Lung (tissue), 11 donors: ENCODE measurements at regions not wholly inside any gene's neighbourhood (a gene's known extent, or its start where the extent isn't known, plus 50 kb on each side); places are given as distances from the start of the nearest gene placed in this dataset.

Experiments used
- ATAC-seq: fragments of 200-7000 bp; cut with Tn5 transposase; one replicate; pipeline ENCODE4 v1.9.1; 2020; ENCODE audit warnings: moderate number of reproducible peaks; ENCODE audit not compliant: insufficient read depth, low FRiP score
- DNase-seq, 3 donors: peaks; one replicate each; pipeline ENCODE4 v3.0.0-alpha.2; 2013 to 2017
- H3K27ac ChIP-seq, 2 donors: one replicate each; pipeline ENCODE4 v1.5.1; 2013; ENCODE audit warnings: mild to moderate bottlenecking in 2 of 2, moderate library complexity in 2 of 2, control low read depth in 1 of 2, inconsistent platforms in 1 of 2, low read depth in 1 of 2, low read length in 1 of 2
- H3K27me3 ChIP-seq, 3 donors: one replicate each; pipeline ENCODE4 v1.5.1; 2013; ENCODE audit warnings: low read length in 2 of 3; ENCODE audit not compliant: control insufficient read depth in 3 of 3, insufficient read depth in 3 of 3
- H3K36me3 ChIP-seq, 4 donors: one replicate each; pipeline ENCODE4 v1.5.1; 2013; ENCODE audit warnings: low read length in 4 of 4, mild to moderate bottlenecking in 1 of 4, moderate library complexity in 1 of 4; ENCODE audit not compliant: control insufficient read depth in 4 of 4, insufficient read depth in 4 of 4
- H3K4me1 ChIP-seq, 5 donors: one replicate each; pipeline ENCODE4 v1.5.1; 2013; ENCODE audit warnings: low read length in 5 of 5, mild to moderate bottlenecking in 2 of 5, moderate library complexity in 1 of 5; ENCODE audit not compliant: control insufficient read depth in 5 of 5, insufficient read depth in 5 of 5
- H3K4me3 ChIP-seq: one replicate; pipeline ENCODE4 v1.5.1; 2013; ENCODE audit warnings: mild to moderate bottlenecking, control low read depth, moderate library complexity
- H3K9ac ChIP-seq, 2 donors: one replicate each; pipeline ENCODE4 v1.5.1; 2013; ENCODE audit warnings: low read length in 2 of 2, control low read depth in 1 of 2; ENCODE audit not compliant: insufficient read depth in 1 of 2
- H3K9me3 ChIP-seq, 4 donors: one replicate each; pipeline ENCODE4 v1.5.1; 2013; ENCODE audit warnings: low read length in 3 of 4, mild to moderate bottlenecking in 1 of 4, moderate library complexity in 1 of 4; ENCODE audit not compliant: control insufficient read depth in 4 of 4, insufficient read depth in 3 of 4
- CTCF ChIP-seq: IDR thresholded peaks from 2 replicates; pipeline ENCODE4 v1.5.1; 2012; ENCODE audit warnings: mild to moderate bottlenecking; ENCODE audit errors: control extremely low read depth, extremely low read depth
- WGBS, 2 donors: extraction: QIAGEN DNeasy Blood & Tissue Kit; methylation state at CpG; one replicate each; pipeline ENCODE4 v1.1.7; 2013; 5-methylcytosine and 5-hydroxymethylcytosine counted together
- donor health status: control.
- donor health status: control.
- donor health status: Bipolar disorder and iron deficiency.
- donor health status: healthy.
- donor health status: DM: yes; HTN: yes; CAD: no.

GRCh38 chr21:23356905-23357304 is 2250.4 kb downstream of the MRPL39 start:
- no peaks in the 10 kb centered on the region for H3K36me3 ChIP-seq
- TF ChIP-seq CTCF: no peak
- DNase-seq (no peak), ATAC-seq (no peak)
- H3K4me3 ChIP-seq: no peak overlapping the region
- WGBS, 2 donors: 70 to 74% methylated on average over 1 of the region's 1 CpG
- no peaks in the 10 kb centered on the region for H3K4me1 ChIP-seq
- no peak overlapping the region for H3K27ac ChIP-seq
- H3K27me3 ChIP-seq: no peaks in the 10 kb centered on the region
- H3K9me3 ChIP-seq: peaks cover 0 to 3% (median 0%) of the 10 kb centered on the region in 4 donors
- no peak overlapping the region for H3K9ac ChIP-seq

GRCh38 chr21:23316190-23316589 is 2291.1 kb downstream of the MRPL39 start:
- Histone ChIP-seq H3K27me3 (no peaks in the 10 kb centered on the region), H3K27ac (no peak overlapping the region), H3K9me3 (no peaks in the 10 kb centered on the region), H3K9ac (no peak overlapping the region), H3K36me3 (no peaks in the 10 kb centered on the region), H3K4me1 (no peaks in the 10 kb centered on the region), H3K4me3 (no peak overlapping the region)
- no peak for TF ChIP-seq CTCF
- ATAC-seq: no peak
- DNase-seq: no peak

- TF ChIP-seq CTCF: no peak
- ATAC-seq (no peak), DNase-seq (no peak)
- no peak overlapping the region for H3K9ac ChIP-seq
- 34 to 63% methylated on average over 1 of the region's 1 CpG for WGBS, 2 donors
- H3K4me3 ChIP-seq: no peak overlapping the region
- no peaks in the 10 kb centered on the region for H3K9me3 ChIP-seq
- H3K27me3 ChIP-seq: no peaks in the 10 kb centered on the region
- H3K4me1 ChIP-seq: no peaks in the 10 kb centered on the region
- H3K36me3 ChIP-seq: no peaks in the 10 kb centered on the region
- no peak overlapping the region for H3K27ac ChIP-seq
These were observed 2298.5 kb downstream of the MRPL39 start for GRCh38 chr21:23308741-23309140.

- Histone ChIP-seq H3K4me3 (no peak overlapping the region), H3K9ac (no peak overlapping the region), H3K36me3 (no peaks in the 10 kb centered on the region), H3K27me3 (no peaks in the 10 kb centered on the region), H3K9me3 (no peaks in the 10 kb centered on the region), H3K27ac (no peak overlapping the region), H3K4me1 (no peaks in the 10 kb centered on the region)
- no peak for DNase-seq
- no peak for TF ChIP-seq CTCF
- WGBS, 2 donors: 0 to 61% methylated on average over 1 of the region's 1 CpG
- no peak for ATAC-seq
These were observed 2300.2 kb downstream of the MRPL39 start for GRCh38 chr21:23307065-23307464.
